HG02610 (cell line): ENCODE measurements at regions not wholly inside any gene's neighbourhood (a gene's known extent, or its start where the extent isn't known, plus 50 kb on each side); places are given as distances from the start of the nearest gene placed in this dataset.
"Not testable (repeated sequence)": the region's sequence is repeated elsewhere in the genome, so short reads cannot be mapped to it uniquely, and the experiment has no call there.

ENCODE experiments used
- ATAC-seq: cut with Tn5 transposase; IDR thresholded peaks from one replicate; pipeline ENCODE4 v1.9.1; 2021; ENCODE audit warnings: mild to moderate bottlenecking, moderate library complexity; ENCODE audit not compliant: unreplicated experiment

DNA sequence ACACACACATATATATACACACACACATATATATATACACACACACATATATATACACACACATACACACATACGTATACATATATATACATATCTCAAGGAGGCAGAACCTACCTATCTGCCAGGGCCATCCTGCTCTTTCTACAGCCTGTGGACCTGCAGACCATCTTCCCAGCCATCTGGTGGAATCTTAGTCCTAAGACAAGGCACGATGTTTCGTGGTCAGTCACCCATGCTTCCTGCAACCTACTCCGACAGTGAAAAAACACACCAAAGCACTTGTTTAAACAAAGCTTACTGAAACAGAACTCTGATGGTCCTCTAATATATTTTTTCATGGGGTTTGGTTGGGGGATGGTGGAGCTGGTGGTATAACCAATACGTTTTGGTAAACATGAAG lies 164.2 kb upstream of the ZNF521 start:
- ATAC-seq, result no peak

DNA sequence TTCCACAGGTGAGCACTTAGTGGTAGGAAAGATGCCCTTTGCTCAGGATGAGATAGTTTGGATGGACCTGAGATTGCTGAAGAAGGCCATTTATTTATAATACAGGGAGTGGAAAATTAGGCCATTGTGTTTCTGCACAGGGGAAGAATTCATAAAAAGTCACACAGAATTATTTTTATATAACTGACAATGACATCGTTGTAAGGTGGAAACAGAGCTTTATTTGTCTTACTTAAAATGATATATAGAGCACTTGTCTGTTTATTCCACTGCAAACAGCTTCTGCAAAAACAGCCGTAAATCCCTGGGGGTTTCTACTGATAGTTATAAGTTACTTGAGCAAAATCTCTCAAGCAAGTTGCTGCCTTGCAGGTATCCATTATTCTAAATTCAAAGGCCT lies 158.1 kb upstream of the ZNF521 start:
- ATAC-seq, result no peak

DNA sequence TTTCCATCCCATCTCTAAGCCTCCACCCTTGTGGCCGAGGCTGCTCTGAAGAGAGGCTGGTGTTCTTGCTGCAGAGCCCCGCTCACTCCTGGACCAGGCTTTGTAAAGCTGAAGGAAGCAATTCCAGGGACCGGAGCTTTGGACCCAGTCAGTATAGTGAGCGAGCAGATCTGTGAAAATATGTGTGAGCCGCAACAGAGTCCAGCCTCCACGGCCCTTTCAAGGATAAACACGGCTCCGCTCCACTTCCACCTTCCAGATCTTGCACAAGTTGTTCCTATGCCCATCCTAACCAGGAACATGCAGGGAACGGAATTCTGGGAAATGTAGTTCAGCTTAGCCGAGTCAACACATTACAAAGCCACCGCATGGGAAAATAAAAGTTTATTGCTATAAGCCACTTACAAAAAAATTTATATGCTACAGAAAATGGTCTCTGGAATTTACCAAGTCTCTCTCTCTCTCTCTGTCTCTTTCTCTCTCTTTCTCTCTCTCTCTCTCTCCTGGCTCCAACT lies 151.7 kb upstream of the ZNF521 start:
- no peak for ATAC-seq

DNA sequence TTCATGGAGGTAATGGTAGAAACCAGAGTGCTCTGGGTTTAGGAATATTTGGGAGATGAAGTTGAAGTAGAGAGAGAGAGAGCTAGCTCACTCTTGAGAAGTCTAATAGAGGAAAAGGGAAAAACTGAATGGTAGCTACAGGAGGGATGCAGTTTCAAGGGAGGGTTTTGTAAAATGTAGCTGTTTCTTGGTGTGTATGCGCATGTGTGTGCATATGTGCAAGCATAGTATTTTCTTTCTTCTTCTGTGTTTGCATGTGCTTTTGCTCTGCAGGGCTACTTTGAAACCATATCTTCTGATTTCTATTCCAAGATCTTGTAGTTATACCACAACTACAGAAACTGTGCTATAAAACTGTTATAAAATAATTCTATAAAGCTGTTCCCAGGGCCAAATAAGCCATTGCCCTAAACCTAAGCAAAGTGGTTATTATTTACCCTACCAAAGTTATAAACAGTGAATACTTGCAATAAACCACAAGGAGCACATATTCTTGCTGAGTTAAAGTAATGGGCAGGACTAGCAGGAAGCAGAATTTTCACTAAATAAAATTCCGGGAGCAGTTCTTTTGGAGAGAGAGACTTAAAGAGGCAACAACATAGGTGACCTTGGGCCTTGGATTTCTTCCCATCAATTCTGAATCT lies 145.3 kb upstream of the ZNF521 start:
- no peak for ATAC-seq

DNA sequence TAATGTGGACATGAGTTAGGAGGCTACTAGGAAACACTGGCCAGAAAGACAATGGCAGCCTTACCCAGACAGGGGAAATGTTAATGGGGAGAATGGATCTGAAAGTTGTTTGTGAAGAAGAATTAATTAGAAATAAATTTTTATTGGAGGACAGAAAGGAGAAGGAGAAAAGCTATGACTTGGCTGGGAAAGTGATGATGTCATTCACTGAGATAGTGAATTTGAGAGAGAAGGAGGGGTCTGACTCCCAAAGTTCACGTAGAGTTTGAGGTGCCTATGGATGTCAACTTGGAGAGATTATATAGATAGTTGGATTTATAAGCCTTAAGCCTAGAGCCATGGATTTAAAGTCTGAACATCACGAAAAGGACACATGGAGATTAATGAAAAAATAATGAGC lies 144.6 kb upstream of the ZNF521 start:
- no peak for ATAC-seq

DNA sequence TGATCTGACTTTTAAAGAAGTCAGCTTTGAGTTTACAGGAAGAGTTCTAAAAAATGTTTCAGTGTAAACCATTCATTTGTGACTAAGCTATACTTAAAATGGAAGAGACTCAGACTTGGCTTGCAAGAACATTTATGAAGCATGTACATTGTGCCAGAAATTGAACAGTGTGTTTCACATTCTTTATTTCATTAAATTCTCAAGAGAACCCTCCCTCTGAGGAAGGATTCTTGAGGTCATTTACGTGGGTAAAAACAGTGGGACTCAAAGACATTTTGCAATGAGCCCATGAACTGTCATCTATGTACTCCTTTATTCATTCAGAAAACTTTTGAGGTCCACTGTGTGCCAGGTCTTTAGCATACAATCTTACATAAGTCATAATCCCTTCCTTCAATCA lies 143.6 kb upstream of the ZNF521 start:
- no peak for ATAC-seq

DNA sequence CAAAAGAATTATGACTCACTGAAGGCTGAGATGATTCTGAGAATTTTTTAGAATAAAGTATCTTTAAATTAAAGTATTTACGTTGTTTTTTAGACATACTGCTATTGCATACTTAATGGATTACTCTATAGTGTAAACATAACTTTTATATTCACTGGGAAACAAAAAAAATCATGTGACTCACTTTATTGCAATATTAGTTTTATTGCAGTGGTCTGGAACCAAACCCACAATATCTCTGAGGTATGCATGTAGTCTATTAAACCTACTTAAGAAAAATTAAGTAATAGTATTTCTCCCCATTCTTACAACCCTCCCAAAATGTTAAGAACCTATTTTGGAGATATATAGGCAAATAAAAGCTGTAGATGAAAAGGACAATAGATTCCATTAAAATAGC lies 142.9 kb upstream of the ZNF521 start:
- no peak for ATAC-seq

DNA sequence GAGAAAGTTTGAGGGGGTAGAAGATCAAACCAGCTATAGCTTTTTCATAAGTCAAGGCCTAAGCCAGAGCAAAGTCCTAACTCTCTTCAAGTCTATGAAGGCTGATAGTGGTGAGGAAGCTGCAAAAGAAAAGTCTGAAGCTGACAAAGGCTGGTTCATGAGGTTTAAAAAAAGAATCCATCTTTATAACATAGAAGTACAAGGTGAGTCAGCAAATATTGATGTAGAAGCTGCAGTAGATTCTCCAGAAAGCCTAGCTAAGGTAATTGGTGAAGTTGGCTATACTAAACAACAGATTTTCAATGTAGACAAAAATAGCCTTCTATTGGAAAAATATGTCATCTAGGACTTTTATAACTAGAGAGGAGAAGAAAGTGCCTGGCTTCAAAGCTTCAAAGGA lies 141.4 kb upstream of the ZNF521 start:
- no peak for ATAC-seq

DNA sequence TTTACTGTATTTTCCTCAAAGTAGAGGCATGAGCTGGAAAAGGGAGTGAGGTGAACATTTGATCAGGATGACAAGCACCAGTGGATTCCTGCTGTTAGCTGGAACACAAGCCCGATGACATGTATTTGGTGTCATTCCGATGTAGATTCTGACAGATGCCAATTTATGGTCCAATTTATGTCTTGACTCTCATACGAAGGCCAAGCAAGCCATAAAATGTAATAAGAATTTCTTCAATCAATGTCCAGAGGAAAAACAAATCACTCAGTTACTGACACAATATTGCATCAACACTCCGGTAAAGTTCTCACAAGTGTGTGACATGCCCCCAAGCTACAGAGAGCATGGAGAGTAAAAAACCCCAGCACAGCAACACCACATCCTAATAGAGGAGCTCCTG lies 138.3 kb upstream of the ZNF521 start:
- ATAC-seq, result no peak

DNA sequence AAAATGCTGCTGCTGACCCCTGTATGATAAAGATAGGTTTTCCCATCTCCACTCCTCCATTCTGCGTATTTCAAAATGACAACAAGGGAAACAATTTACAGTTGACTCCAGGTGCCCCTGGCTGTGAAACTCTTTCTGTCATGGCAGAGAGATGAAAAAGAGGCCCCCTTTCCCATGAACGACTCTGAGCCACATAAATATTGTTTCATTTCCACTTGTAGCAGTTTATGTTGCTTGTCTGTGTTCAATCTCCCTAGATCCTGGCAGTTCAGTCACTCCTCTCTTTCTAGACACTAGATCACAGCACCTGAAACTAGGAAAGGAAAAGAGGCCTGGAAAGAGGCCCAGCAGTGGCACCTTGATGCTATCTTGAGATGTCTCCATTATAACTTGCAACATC lies 121.0 kb upstream of the ZNF521 start:
- no peak for ATAC-seq

DNA sequence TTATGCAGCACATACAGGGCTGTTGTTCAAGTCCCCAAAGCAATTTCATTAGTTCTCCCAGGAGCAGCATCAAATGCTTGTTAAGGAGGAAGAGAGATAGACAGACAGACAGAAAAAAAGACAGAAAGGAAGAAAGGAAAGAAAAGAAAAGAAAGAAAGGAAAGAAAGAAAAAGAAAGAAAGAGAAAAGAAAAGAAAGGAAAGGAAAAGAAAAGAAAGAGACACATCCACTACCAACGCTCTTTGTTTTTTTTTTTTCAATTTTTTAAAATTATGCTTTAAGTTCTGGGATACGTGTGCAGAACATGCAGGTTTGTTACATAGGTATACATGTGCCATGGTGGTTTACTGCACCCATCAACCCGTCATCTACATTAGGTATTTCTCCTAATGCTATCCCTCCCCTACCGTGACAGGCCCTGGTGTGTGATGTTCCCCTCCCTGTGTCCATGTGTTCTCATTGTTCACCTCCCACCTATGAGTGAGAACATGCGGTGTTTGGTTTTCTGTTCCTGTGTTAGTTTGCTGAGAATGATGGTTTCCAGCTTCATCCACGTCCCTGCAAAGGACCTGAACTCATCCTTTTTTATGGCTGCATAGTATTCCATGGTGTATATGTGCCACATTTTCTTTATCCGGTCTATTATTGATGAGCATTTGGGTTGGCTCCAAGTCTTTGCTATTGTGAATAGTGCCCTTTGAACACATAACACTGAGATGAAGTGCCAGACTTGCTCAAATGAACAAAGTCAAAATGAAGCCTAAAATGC lies 119.0 kb upstream of the ZNF521 start:
- not testable (repeated sequence) for ATAC-seq

DNA sequence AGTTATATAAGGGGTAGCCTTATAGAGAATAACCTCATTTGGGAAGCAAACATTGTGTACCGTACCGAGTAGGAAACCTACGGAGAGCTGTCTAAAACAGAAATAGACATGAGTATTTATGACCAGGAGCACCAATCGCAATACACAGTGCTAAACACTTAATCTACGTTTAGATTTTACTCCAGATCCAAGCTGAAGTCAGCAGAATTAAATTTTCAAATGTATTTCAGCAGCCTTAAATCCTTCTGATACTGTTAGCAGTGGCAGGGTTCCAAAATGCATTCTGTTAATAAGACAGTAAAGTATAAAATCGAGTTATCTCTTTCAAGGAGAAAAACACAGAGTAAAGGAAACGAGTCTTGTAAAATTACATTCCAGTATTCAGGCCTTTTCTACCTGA lies 118.1 kb upstream of the ZNF521 start:
- no peak for ATAC-seq

DNA sequence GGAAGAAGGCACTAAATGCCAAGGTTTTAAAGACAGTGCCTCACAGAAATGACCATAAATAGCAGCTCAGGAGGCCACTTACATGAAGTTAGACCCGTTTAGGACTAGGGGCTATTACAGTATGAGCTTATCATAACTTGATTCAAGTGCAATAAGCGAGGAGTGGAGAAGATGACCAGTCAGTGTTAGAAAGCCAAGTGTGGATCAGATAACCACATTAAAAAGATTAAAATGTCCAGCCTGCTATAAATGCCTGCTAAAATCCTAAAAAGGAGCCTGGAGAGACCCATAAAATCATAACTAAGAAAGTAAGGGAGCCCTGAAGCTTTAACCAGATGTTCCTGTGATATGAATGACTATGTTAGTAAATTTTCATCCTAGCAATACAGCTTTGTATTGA lies 117.5 kb upstream of the ZNF521 start:
- ATAC-seq, result no peak

DNA sequence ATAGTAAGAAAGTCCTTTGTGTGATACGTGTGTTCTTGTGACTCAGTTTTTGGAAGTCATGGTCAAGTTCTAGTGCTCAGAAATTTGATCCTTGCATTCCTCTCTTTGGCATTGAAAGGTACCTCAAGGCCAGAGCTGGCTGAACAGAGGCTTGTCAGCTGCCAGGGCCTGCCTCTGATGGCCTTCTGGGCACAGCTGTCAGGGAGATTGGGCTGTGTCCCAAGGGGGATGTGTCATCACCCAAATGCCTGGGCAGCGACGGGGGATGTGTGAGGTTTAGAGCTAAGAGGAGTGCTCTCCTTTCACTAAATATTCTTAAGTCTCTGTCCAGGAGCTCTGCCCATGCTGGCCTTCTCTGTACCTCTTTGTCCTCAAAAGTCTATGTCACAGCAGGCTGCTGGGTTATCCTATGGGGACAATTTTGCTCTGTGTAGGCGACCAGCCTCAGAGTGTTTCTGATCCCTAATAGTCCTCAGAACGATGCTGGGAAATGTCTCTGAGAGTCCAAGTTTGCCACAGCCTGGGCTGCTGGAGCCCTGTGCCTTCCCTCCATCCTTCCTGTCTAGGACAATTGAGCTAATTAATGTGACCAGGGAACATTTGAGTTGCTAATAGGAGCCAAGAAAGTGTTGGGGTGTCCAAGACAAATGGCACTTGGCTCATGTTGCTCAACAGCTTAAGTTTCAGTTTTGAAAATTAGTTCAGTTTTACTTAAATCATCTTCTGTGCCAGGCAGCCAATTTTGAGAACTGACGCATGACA lies 115.4 kb upstream of the ZNF521 start:
- ATAC-seq, result no peak

DNA sequence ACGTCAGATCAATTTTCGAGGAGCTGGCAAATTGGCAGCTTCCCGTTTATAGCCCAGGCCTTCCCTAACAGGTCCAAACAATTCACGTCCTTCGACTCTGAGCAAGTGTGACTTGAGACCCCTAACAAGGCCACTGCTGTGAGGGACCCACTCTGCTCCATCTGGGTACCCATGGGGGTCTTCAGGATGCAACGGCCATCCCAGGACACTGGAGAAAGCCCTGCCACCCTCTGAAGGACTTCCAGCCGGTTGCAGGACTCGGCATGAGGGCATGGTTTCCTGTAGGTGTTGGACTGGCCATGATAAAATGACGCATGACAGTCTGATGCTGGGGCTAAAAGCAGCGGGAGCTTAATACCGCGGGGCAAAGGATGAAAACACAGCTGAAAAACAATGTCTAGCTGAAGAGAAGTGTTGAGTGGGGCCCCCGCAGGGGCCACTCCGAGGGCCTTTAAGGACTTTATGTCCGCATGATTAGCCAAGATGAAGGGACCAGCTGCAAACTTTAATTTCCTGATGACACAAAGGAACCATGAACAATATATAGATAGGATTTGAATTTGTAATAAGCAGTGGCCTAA lies 113.3 kb upstream of the ZNF521 start:
- no peak for ATAC-seq

DNA sequence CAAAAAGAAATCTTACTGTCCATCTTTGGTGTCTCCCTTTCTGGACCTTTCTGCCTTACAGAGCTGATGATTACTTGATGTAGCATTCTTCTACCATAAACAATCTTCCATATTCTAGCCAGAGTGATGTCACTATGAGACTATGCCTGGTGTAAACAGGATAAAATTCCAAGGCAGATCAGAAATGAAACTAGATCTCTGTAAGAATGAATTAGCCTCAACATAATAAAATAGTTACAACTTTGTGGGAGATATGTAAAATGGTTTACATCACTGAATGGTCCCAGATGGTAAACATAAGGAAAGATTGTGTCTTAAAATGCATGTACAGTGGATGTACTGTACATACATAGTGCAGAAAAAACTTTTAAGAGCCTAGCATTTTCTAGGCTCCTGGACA lies 112.3 kb upstream of the ZNF521 start:
- ATAC-seq, result no peak

DNA sequence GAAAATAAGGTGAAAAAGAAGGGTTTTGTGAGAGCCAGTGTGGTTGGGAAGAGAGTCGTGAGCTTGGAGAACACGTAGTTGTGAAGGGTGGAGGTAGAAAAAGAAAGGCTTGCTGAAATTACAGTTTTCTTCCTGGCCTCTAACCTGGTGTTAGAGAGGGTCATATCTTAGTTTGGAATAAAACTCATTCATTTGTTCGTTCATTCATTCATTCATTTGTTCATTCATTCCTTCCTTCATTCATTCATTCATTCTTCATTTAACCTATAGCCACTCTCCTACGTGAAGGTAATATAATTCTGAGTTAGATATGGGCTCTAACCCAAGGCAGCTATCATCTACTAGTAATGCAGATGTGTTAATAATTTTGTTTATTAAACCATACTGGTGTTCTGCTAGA lies 111.8 kb upstream of the ZNF521 start:
- ATAC-seq, result no peak

DNA sequence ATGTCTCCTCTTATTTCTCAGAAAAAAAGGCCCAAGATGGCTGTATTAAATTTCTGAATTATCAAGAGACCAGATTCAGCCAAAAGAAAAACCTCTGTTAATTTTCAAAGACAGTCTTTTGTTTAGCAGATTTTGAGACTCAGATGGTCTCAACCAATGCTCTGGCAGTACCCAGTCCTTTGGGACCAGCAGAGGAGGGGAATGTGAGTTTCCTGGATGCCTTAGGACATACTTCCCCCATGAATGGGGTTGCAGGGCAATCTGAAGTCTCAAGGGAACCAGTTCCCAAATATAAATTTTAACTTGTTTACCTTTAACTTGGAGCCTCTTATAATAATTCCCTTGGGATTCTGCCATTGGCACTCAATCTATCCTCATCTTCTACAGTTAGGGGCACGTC lies 107.8 kb upstream of the ZNF521 start:
- ATAC-seq, result no peak

DNA sequence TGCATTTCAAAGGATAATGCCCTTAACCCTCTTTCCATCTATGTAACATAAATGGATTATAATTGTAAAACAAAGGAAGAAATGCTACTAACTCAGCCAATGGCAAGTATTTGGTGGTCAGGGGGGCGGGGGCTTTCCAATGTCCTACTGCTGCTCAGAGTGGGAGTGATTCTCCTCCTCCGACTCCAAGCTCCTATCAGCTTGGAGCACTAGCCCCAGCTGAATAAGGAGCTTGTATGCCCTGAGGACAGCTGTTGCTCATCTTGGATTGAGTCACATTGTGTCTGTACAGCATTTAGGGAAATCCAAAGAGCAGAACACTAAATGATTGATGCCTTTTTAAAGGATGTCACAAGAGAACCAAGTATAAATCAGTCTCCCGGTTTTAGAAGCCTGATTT lies 105.6 kb upstream of the ZNF521 start:
- ATAC-seq, result no peak

DNA sequence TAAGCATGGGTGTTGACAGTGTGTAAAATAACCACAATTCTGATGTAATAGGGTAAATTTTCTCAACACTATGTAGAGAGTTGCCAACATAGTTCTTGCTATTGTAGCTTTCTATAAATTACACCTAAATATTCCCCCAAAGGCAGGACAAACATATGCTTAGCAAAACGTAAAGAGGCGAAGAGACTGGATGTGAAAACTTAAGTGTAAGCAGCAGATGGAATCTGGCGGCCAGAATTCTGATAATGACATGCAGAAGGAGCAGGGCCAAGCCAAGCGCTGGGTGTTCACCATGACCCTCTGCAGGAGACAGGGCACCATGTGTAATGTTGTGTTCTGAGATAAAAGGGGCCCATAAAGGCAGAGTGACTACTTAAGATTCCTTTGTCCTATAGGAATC lies 105.2 kb upstream of the ZNF521 start:
- no peak for ATAC-seq

DNA sequence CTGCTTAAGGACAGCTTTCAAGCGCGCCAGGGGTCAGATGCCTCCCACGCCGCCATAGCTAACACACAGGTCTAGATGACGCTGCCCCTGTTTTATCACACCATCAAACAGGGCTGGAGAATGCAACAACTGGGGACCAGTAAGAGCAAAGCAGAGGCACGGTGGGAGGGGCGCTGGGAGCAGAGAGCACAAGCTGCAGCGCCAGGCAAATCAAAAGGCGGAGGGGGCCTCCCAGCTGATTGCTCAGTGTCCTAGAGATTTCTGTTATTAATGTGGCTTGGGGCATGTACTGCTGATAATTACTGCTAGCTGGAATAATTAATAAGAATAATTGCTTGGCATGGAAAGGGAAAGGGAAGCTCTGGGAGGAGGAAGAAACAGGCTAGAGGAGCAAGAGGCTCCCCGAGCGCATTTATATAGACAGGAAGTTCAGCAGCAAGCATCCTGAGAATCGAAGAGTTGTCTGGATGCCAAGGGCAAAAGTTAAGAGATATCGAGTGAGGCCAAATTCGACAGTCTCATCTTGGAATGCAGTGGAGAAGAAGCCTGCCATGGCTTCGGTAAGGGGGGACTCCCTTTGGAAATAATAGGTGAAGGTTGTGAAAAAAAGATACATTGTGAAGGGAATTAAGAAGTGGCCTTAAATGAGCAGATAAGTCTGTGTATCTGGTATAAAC lies 104.5 kb upstream of the ZNF521 start:
- no peak for ATAC-seq
